Adrenal gland (tissue), 9 donors: ENCODE measurements at regions not wholly inside any gene's neighbourhood (a gene's known extent, or its start where the extent isn't known, plus 50 kb on each side); places are given as distances from the start of the nearest gene placed in this dataset.

ENCODE experiments used
- DNase-seq, 7 donors: peaks; one replicate each; pipeline ENCODE4 v3.0.0-alpha.2; 2019 to 2020
- H3K27ac ChIP-seq, 5 donors: fragments of 200-600 bp; sonication (generic) in 4 of 5; 1 replicate in 3 of 5; 2 replicates in 2 of 5; pipeline versions ENCODE4 v1.5.1 to v1.8.0; 2016 to 2020; ENCODE audit warnings: mild to moderate bottlenecking in 1 of 5
- H3K27me3 ChIP-seq: fragments of 200-600 bp; 2 replicates; pipeline ENCODE4 v1.8.0; 2021
- H3K36me3 ChIP-seq, 2 donors: fragments of 200-600 bp; replicated peaks in 1 of 2; 1 replicate in 1 of 2; 2 replicates in 1 of 2; pipeline versions ENCODE4 v1.5.1 to v1.8.0; 2018 to 2022
- H3K4me1 ChIP-seq, 2 donors: fragments of 200-600 bp; replicated peaks in 1 of 2; 1 replicate in 1 of 2; 2 replicates in 1 of 2; pipeline versions ENCODE4 v1.5.1 to v1.8.0; 2018 to 2021
- H3K4me3 ChIP-seq, 4 donors: fragments of 200-600 bp; sonication (generic) in 3 of 4; one replicate each; pipeline ENCODE4 v1.5.1; 2016 to 2018
- H3K9me3 ChIP-seq, 3 donors: fragments of 200-600 bp; sonication (generic) in 1 of 3; replicated peaks in 1 of 3; 1 replicate in 2 of 3; 2 replicates in 1 of 3; pipeline versions ENCODE4 v1.5.1 to v1.8.0; 2016 to 2021
- POLR2A ChIP-seq, 2 donors: fragments of 450-650 bp; IDR thresholded peaks; one replicate each; pipeline ENCODE4 v1.6.1; 2017; ENCODE audit warnings: antibody characterized with exemption in 2 of 2, mild to moderate bottlenecking in 2 of 2, moderate library complexity in 1 of 2
- WGBS, 4 donors: extraction: QIAGEN DNeasy Blood & Tissue Kit in 2 of 4; methylation state at CpG; one replicate each; pipeline versions ENCODE4 v1.1.5 to v1.1.7; 2013 to 2017; 5-methylcytosine and 5-hydroxymethylcytosine counted together
- intact Hi-C, 2 donors: fragments of 100-400 bp; cut with DNase I; formaldehyde crosslinking; loops; one replicate each; pipeline versions ENCODE4 v1.14.1 to v1.15.0; 2022 to 2023
- TF ChIP-seq, protein P1 (sequence below), 6 experiments: fragments of 450-650 bp in 4 of 6; fragments of 200-600 bp in 2 of 6; sonication (generic) in 1 of 6; IDR thresholded peaks; 1 replicate in 5 of 6; 2 replicates in 1 of 6; pipeline versions ENCODE4 v1.5.1 to v1.8.0; 2016 to 2021; ENCODE audit warnings: antibody characterized with exemption in 6 of 6, mild to moderate bottlenecking in 2 of 6, moderate library complexity in 1 of 6
- donor health status: healthy with polysubstance abuse.
- donor health status: Bipolar disorder and iron deficiency.
- donor health status: DM: yes; HTN: yes; CAD: no.
- donor health status: DM: no; HTN: no; CAD: no.
- donor health status: DM: no; HTN: no; CAD: no.

GRCh38 chr4:62791386-62791785 is 1591.3 kb downstream of the ADGRL3 start:
- intact Hi-C loops, result no loop called here
- WGBS, 4 donors, result 64 to 74% (median 69%) methylated on average over 2 of the region's 2 CpGs
- H3K27ac ChIP-seq, result no peak overlapping the region
- TF ChIP-seq, protein P1, sequence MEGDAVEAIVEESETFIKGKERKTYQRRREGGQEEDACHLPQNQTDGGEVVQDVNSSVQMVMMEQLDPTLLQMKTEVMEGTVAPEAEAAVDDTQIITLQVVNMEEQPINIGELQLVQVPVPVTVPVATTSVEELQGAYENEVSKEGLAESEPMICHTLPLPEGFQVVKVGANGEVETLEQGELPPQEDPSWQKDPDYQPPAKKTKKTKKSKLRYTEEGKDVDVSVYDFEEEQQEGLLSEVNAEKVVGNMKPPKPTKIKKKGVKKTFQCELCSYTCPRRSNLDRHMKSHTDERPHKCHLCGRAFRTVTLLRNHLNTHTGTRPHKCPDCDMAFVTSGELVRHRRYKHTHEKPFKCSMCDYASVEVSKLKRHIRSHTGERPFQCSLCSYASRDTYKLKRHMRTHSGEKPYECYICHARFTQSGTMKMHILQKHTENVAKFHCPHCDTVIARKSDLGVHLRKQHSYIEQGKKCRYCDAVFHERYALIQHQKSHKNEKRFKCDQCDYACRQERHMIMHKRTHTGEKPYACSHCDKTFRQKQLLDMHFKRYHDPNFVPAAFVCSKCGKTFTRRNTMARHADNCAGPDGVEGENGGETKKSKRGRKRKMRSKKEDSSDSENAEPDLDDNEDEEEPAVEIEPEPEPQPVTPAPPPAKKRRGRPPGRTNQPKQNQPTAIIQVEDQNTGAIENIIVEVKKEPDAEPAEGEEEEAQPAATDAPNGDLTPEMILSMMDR (IDR thresholded peaks at IDR 0.05), result no peak
- TF ChIP-seq POLR2A (IDR thresholded peaks at IDR 0.05), result no peak
- H3K9me3 ChIP-seq, result no peaks in the 10 kb centered on the region
- no peaks in the 10 kb centered on the region for H3K36me3 ChIP-seq
- H3K27me3 ChIP-seq, result no peaks in the 10 kb centered on the region
- H3K4me1 ChIP-seq, result no peaks in the 10 kb centered on the region
- H3K4me3 ChIP-seq, result no peak overlapping the region
- no peak for DNase-seq

DNA sequence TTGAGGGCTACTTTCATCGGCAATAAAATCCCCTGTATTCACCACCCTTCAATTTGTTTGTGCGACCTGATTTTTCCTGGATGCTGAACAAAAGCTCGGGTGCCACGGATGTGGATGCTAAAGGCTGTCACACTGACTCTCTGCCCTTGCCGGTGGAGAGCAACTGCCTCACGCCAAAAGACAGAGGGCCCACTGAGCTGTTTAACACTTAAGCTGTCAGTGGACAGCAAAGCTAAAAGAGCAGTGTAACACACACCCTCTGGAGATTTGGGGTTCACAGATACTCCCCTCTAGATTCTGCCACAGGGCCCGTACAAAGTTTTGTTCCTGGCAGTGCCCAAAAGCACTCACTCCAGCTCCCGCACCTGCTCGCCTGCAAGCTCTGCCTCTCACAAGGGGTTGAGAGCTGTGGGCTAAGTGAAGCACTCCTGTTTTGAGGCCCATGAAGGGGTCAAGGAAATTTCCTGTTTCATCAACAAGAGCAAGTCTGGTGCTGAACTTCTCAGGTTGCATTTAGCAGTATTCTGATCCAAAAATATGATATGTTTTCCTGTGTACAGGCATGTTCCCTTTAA is 1571.9 kb downstream of the ADGRL3 start:
- Histone ChIP-seq H3K4me3 (no peak overlapping the region), H3K27ac (no peak overlapping the region), H3K9me3 (no peaks in the 10 kb centered on the region), H3K27me3 (no peaks in the 10 kb centered on the region), H3K4me1 (no peaks in the 10 kb centered on the region), H3K36me3 (no peaks in the 10 kb centered on the region)
- intact Hi-C loops, result no loop called here
- DNase-seq, result no peak
- WGBS, 4 donors, result 55 to 64% (median 58%) methylated on average over 9 of the region's 9 CpGs
- TF ChIP-seq POLR2A (IDR thresholded peaks at IDR 0.05), result no peak

DNA sequence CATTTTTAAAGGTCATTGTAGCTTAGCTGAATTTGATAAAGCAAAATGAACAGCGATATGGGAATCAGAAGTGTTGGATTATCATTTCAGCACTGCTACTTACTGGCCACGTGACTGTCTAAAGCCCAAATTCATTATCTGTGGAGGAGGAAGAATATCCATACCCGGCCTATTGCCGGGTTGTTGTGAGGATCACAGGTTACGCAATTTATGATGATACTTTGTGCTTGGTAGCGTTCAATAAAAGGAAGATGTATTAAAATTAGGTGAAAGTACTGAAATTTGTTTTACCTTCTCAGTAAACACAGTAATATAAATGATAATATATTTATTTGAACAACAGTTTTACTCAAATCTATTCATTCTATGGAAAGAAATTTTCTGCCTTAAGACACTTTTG is 1540.2 kb downstream of the ADGRL3 start:
- Histone ChIP-seq H3K36me3 (no peaks in the 10 kb centered on the region), H3K27ac (no peak overlapping the region), H3K9me3 (no peaks in the 10 kb centered on the region), H3K27me3 (no peaks in the 10 kb centered on the region), H3K4me1 (no peaks in the 10 kb centered on the region), H3K4me3 (no peak overlapping the region)
- no peak for DNase-seq
- TF ChIP-seq, protein P1 (IDR thresholded peaks at IDR 0.05), result no peak
- no peak for TF ChIP-seq POLR2A (IDR thresholded peaks at IDR 0.05)
- intact Hi-C loops, result no loop called here
- 76 to 82% (median 80%) methylated on average over 6 of the region's 6 CpGs for WGBS, 4 donors

GRCh38 chr4:62717154-62717553 is 1517.0 kb downstream of the ADGRL3 start:
- Histone ChIP-seq H3K36me3 (no peaks in the 10 kb centered on the region), H3K27ac (no peak overlapping the region), H3K4me3 (no peak overlapping the region), H3K4me1 (no peaks in the 10 kb centered on the region), H3K9me3 (no peaks in the 10 kb centered on the region), H3K27me3 (no peaks in the 10 kb centered on the region)
- intact Hi-C loops, result no loop called here
- DNase-seq, result no peak
- no peak for TF ChIP-seq POLR2A (IDR thresholded peaks at IDR 0.05)
- TF ChIP-seq, protein P1 (IDR thresholded peaks at IDR 0.05), result no peak
- 46 to 67% (median 56%) methylated on average over 2 of the region's 2 CpGs for WGBS, 4 donors

- no peaks in the 10 kb centered on the region for H3K4me1 ChIP-seq
- H3K4me3 ChIP-seq, result no peak overlapping the region
- H3K9me3 ChIP-seq, result no peaks in the 10 kb centered on the region
- no peak for TF ChIP-seq POLR2A (IDR thresholded peaks at IDR 0.05)
- TF ChIP-seq, protein P1 (IDR thresholded peaks at IDR 0.05), result no peak
- H3K27me3 ChIP-seq, result no peaks in the 10 kb centered on the region
- intact Hi-C loops, result no loop called here
- no peak overlapping the region for H3K27ac ChIP-seq
- WGBS, 4 donors, result 42 to 77% (median 61%) methylated on average over 1 of the region's 1 CpG
- no peak for DNase-seq
- H3K36me3 ChIP-seq, result no peaks in the 10 kb centered on the region
Measured at GRCh38 chr4:62711575-62711974, 1511.4 kb downstream of the ADGRL3 start.
